Ascending aorta (tissue), 2 donors: ENCODE measurements at regions not wholly inside any gene's neighbourhood (a gene's known extent, or its start where the extent isn't known, plus 50 kb on each side); places are given as distances from the start of the nearest gene placed in this dataset.

ENCODE experiments used
- DNase-seq, 2 donors: peaks; one replicate each; pipeline ENCODE4 v3.0.0-alpha.2; 2019; ENCODE audit warnings: low spot score in 2 of 2
- H3K27ac ChIP-seq, 2 donors: fragments of 200-600 bp; sonication (generic); one replicate each; pipeline ENCODE4 v1.5.1; 2016 to 2017; ENCODE audit warnings: mild to moderate bottlenecking in 1 of 2
- H3K27me3 ChIP-seq: fragments of 200-600 bp; sonication (generic); one replicate; pipeline ENCODE4 v1.5.1; 2017
- H3K36me3 ChIP-seq, 2 donors: fragments of 200-600 bp; sonication (generic); one replicate each; pipeline ENCODE4 v1.5.1; 2016
- H3K4me1 ChIP-seq, 2 donors: fragments of 200-600 bp; sonication (generic); one replicate each; pipeline ENCODE4 v1.5.1; 2016 to 2017; ENCODE audit warnings: mild to moderate bottlenecking in 1 of 2
- H3K4me3 ChIP-seq, 2 donors: fragments of 200-600 bp; sonication (generic); one replicate each; pipeline ENCODE4 v1.5.1; 2016 to 2017; ENCODE audit warnings: mild to moderate bottlenecking in 1 of 2
- H3K9me3 ChIP-seq, 2 donors: fragments of 200-600 bp; sonication (generic); one replicate each; pipeline ENCODE4 v1.5.1; 2016
- CTCF ChIP-seq, 3 experiments: fragments of 200-600 bp in 2 of 3; fragments of 450-650 bp in 1 of 3; sonication (generic) in 2 of 3; IDR thresholded peaks; one replicate each; pipeline ENCODE4 v1.5.1; 2016 to 2019; ENCODE audit warnings: antibody characterized with exemption in 3 of 3, mild to moderate bottlenecking in 1 of 3, moderate library complexity in 1 of 3
- intact Hi-C: fragments of 100-400 bp; cut with DNase I; formaldehyde crosslinking; loops from one replicate; pipeline ENCODE4 v1.15.1; 2023

- no peaks in the 10 kb centered on the region for H3K27me3 ChIP-seq
- no peaks in the 10 kb centered on the region for H3K9me3 ChIP-seq
- H3K4me1 ChIP-seq, result no peaks in the 10 kb centered on the region
- H3K36me3 ChIP-seq, result no peaks in the 10 kb centered on the region
- no peak overlapping the region for H3K4me3 ChIP-seq
- intact Hi-C loops, result no loop called here
- no peak for DNase-seq
- no peak overlapping the region for H3K27ac ChIP-seq
- TF ChIP-seq CTCF (IDR thresholded peaks at IDR 0.05), result no peak
These were observed 657.1 kb upstream of the SOX11 start for GRCh38 chr2:5035057-5035488.

GRCh38 chr2:5036256-5036655 is 655.9 kb upstream of the SOX11 start:
- intact Hi-C loops, result no loop called here
- DNase-seq, result no peak
- no peaks in the 10 kb centered on the region for H3K36me3 ChIP-seq
- no peaks in the 10 kb centered on the region for H3K4me1 ChIP-seq
- no peak overlapping the region for H3K4me3 ChIP-seq
- H3K27ac ChIP-seq, result no peak overlapping the region
- no peaks in the 10 kb centered on the region for H3K9me3 ChIP-seq
- no peak for TF ChIP-seq CTCF (IDR thresholded peaks at IDR 0.05)
- H3K27me3 ChIP-seq, result no peaks in the 10 kb centered on the region

- H3K27me3 ChIP-seq, result no peaks in the 10 kb centered on the region
- no peaks in the 10 kb centered on the region for H3K36me3 ChIP-seq
- intact Hi-C loops, result no loop called here
- no peak overlapping the region for H3K4me3 ChIP-seq
- DNase-seq, result no peak
- no peaks in the 10 kb centered on the region for H3K4me1 ChIP-seq
- H3K9me3 ChIP-seq, result no peaks in the 10 kb centered on the region
- no peak overlapping the region for H3K27ac ChIP-seq
- no peak for TF ChIP-seq CTCF (IDR thresholded peaks at IDR 0.05)
These were observed 652.8 kb upstream of the SOX11 start for GRCh38 chr2:5039241-5039975.

- H3K27ac ChIP-seq, result no peak overlapping the region
- no peaks in the 10 kb centered on the region for H3K27me3 ChIP-seq
- intact Hi-C loops, result no loop called here
- H3K36me3 ChIP-seq, result no peaks in the 10 kb centered on the region
- no peaks in the 10 kb centered on the region for H3K9me3 ChIP-seq
- DNase-seq, result no peak
- no peaks in the 10 kb centered on the region for H3K4me1 ChIP-seq
- no peak overlapping the region for H3K4me3 ChIP-seq
- no peak for TF ChIP-seq CTCF (IDR thresholded peaks at IDR 0.05)
These were observed 651.6 kb upstream of the SOX11 start for GRCh38 chr2:5040571-5040970.

- Histone ChIP-seq H3K9me3 (no peaks in the 10 kb centered on the region), H3K27me3 (no peaks in the 10 kb centered on the region), H3K4me1 (no peaks in the 10 kb centered on the region), H3K27ac (no peak overlapping the region), H3K4me3 (no peak overlapping the region), H3K36me3 (no peaks in the 10 kb centered on the region)
- intact Hi-C loops, result no loop called here
- DNase-seq, result no peak
- TF ChIP-seq CTCF (IDR thresholded peaks at IDR 0.05), result no peak
These were observed 650.7 kb upstream of the SOX11 start for GRCh38 chr2:5041501-5041900.
